SK-N-SH (cell line): ENCODE measurements at regions not wholly inside any gene's neighbourhood (a gene's known extent, or its start where the extent isn't known, plus 50 kb on each side); places are given as distances from the start of the nearest gene placed in this dataset.

Experiments
- CTCF ChIA-PET: fragments of 300-600, 350-600 bp; formaldehyde crosslinking; extraction: SDS; loops from one replicate; lab custom pipeline; 2021; lab: Yijun Ruan, JAX
- POLR2A ChIA-PET: fragments of 350-600 bp; sonication (Branson Sonifier 250); formaldehyde crosslinking; extraction: SDS; loops from one replicate; lab custom pipeline; 2020; ENCODE audit warnings: antibody characterized with exemption, inconsistent platforms; lab: Yijun Ruan, JAX
- DNase-seq: peaks from one replicate; pipeline ENCODE4 v3.0.0; 2012
- H2AFZ ChIP-seq: fragments of 200-600 bp; sonication (generic); 2 replicates; pipeline ENCODE4 v1.8.1; 2016; ENCODE audit warnings: antibody characterized with exemption, mild to moderate bottlenecking, low read depth
- H3F3A ChIP-seq: fragments of 200-600 bp; sonication (generic); replicated peaks from 2 replicates; pipeline ENCODE3; 2016; ENCODE audit warnings: antibody characterized with exemption, mild to moderate bottlenecking; ENCODE audit not compliant: insufficient read depth
- H3K27ac ChIP-seq, 2 experiments: fragments of 200-500 bp in 1 of 2; fragments of 200-600 bp in 1 of 2; sonication (Bioruptor generic) in 1 of 2; sonication (generic), shearing (Covaris generic) in 1 of 2; 2 replicates each; pipeline versions ENCODE4 v1.5.1 to v1.6.1; 2014 to 2016; ENCODE audit warnings: low read depth in 2 of 2, inconsistent platforms in 1 of 2, low read length in 1 of 2, mild to moderate bottlenecking in 1 of 2, mixed read lengths in 1 of 2
- H3K27me3 ChIP-seq: fragments of 200-600 bp; sonication (generic), shearing (Covaris generic); 2 replicates; pipeline ENCODE4 v1.6.1; 2016; ENCODE audit warnings: mixed run types; ENCODE audit not compliant: insufficient read depth
- H3K36me3 ChIP-seq, 2 experiments: fragments of 200-500 bp in 1 of 2; fragments of 200-600 bp in 1 of 2; sonication (Bioruptor generic) in 1 of 2; sonication (generic) in 1 of 2; replicated peaks in 1 of 2; 2 replicates each; pipeline versions ENCODE3 to v1.5.1; 2014 to 2016; ENCODE audit warnings: low read length in 1 of 2, mild to moderate bottlenecking in 1 of 2; ENCODE audit not compliant: insufficient read depth in 2 of 2, control insufficient read depth in 1 of 2
- H3K4me1 ChIP-seq, 2 experiments: fragments of 200-500 bp in 1 of 2; fragments of 200-600 bp in 1 of 2; sonication (Bioruptor generic) in 1 of 2; sonication (generic), shearing (Covaris generic) in 1 of 2; 2 replicates each; pipeline versions ENCODE4 v1.5.1 to v1.6.1; 2014 to 2016; ENCODE audit warnings: low read depth in 1 of 2, low read length in 1 of 2, mixed run types in 1 of 2; ENCODE audit not compliant: insufficient read depth in 2 of 2, control insufficient read depth in 1 of 2
- H3K4me2 ChIP-seq: fragments of 200-600 bp; sonication (generic), shearing (Covaris generic); 2 replicates; pipeline ENCODE4 v1.6.1; 2017; ENCODE audit warnings: mixed run types
- H3K4me3 ChIP-seq, 2 experiments: fragments of 200-500 bp in 1 of 2; fragments of 200-600 bp in 1 of 2; sonication (Bioruptor generic) in 1 of 2; sonication (generic), shearing (Covaris generic) in 1 of 2; 2 replicates each; pipeline versions ENCODE4 v1.5.1 to v1.8.1; 2014 to 2016; ENCODE audit warnings: low read depth in 2 of 2, inconsistent platforms in 1 of 2, low read length in 1 of 2, mild to moderate bottlenecking in 1 of 2, mixed read lengths in 1 of 2, moderate library complexity in 1 of 2
- H3K79me2 ChIP-seq: fragments of 200-600 bp; sonication (generic); 2 replicates; pipeline ENCODE4 v1.8.1; 2017; ENCODE audit warnings: mild to moderate bottlenecking; ENCODE audit not compliant: insufficient read depth
- H3K9ac ChIP-seq: fragments of 200-600 bp; sonication (generic); 2 replicates; pipeline ENCODE4 v1.6.1; 2017; ENCODE audit warnings: mixed run types
- H3K9me2 ChIP-seq: fragments of 200-600 bp; sonication (generic); 2 replicates; pipeline ENCODE4 v1.6.1; 2017; ENCODE audit warnings: mixed run types
- H3K9me3 ChIP-seq: fragments of 200-600 bp; sonication (generic); 2 replicates; pipeline ENCODE4 v1.6.1; 2017; ENCODE audit warnings: mixed run types, mild to moderate bottlenecking, moderate library complexity
- H4K20me1 ChIP-seq: fragments of 200-600 bp; sonication (generic); 2 replicates; pipeline ENCODE4 v1.6.1; 2017; ENCODE audit warnings: mild to moderate bottlenecking, mixed run types; ENCODE audit not compliant: insufficient read depth
- CHD2 ChIP-seq: fragments of 150-350 bp; IDR thresholded peaks from 2 replicates; pipeline ENCODE4 v1.6.1; 2018; ENCODE audit warnings: low read length; ENCODE audit not compliant: partially characterized antibody
- EP300 ChIP-seq, 2 experiments: IDR thresholded peaks; 2 replicates each; pipeline versions ENCODE4 v1.4.0 to v1.6.1; 2012; ENCODE audit warnings: borderline replicate concordance in 1 of 2, low read depth in 1 of 2, low read length in 1 of 2
- EZH2phosphoT487 ChIP-seq: fragments of 200-600 bp; sonication (generic); IDR thresholded peaks from 2 replicates; pipeline ENCODE4 v1.6.1; 2017; ENCODE audit warnings: low read depth, mixed run types, mild to moderate bottlenecking, antibody characterized with exemption, moderate library complexity, borderline replicate concordance
- FOXJ3 ChIP-seq: sonication (generic); formaldehyde crosslinking; IDR thresholded peaks from 2 replicates; pipeline ENCODE4 v1.5.1; 2020; ENCODE audit warnings: mild to moderate bottlenecking, missing genetic modification reagents
- FOXM1 ChIP-seq: IDR thresholded peaks from 2 replicates; pipeline ENCODE4 v1.4.0; 2012; ENCODE audit warnings: low read depth, mild to moderate bottlenecking
- GATA2 ChIP-seq: sonication (generic); formaldehyde crosslinking; IDR thresholded peaks from 2 replicates; pipeline ENCODE4 v1.5.0; 2020; ENCODE audit warnings: mild to moderate bottlenecking, missing genetic modification reagents
- MEF2A ChIP-seq: IDR thresholded peaks from 2 replicates; pipeline ENCODE4 v1.4.0; 2012; ENCODE audit warnings: low read depth, borderline replicate concordance
- NRF1 ChIP-seq: IDR thresholded peaks from 2 replicates; pipeline ENCODE4 v1.6.1; 2012; ENCODE audit warnings: low read depth, mild to moderate bottlenecking, low read length
- POLR2AphosphoS5 ChIP-seq: IDR thresholded peaks from 2 replicates; pipeline ENCODE4 v1.6.1; 2012; ENCODE audit warnings: low read depth, low read length
- RAD21 ChIP-seq: IDR thresholded peaks from 2 replicates; pipeline ENCODE4 v1.6.1; 2012; ENCODE audit warnings: mild to moderate bottlenecking, low read length
- RCOR1 ChIP-seq: fragments of 150-350 bp; IDR thresholded peaks from 2 replicates; pipeline ENCODE4 v1.6.1; 2017; ENCODE audit warnings: antibody characterized with exemption, low read length
- RXRA ChIP-seq: IDR thresholded peaks from 2 replicates; pipeline ENCODE4 v1.4.0; 2012; ENCODE audit warnings: low read depth, mild to moderate bottlenecking, borderline replicate concordance
- SIN3A ChIP-seq: IDR thresholded peaks from 2 replicates; pipeline ENCODE4 v1.6.1; 2012; ENCODE audit warnings: low read depth, mild to moderate bottlenecking, low read length, moderate library complexity, borderline replicate concordance
- TAF1 ChIP-seq: IDR thresholded peaks from 2 replicates; pipeline ENCODE4 v1.6.1; 2012; ENCODE audit warnings: low read depth, mild to moderate bottlenecking, low read length, moderate library complexity, borderline replicate concordance
- TEAD4 ChIP-seq: IDR thresholded peaks from 2 replicates; pipeline ENCODE4 v1.4.0; 2012; ENCODE audit warnings: mild to moderate bottlenecking, borderline replicate concordance; ENCODE audit not compliant: insufficient read depth
- YY1 ChIP-seq: IDR thresholded peaks from 2 replicates; pipeline ENCODE4 v1.4.0; 2012; ENCODE audit warnings: low read depth, mild to moderate bottlenecking
- WGBS: methylation state at CpG from one replicate; pipeline ENCODE4 v1.1.6; 2017; ENCODE audit warnings: low lambda C conversion rate; 5-methylcytosine and 5-hydroxymethylcytosine counted together
- TF ChIP-seq, protein P1 (sequence below): IDR thresholded peaks from 2 replicates; pipeline ENCODE4 v1.4.0; 2012; ENCODE audit warnings: low read depth
- TF ChIP-seq, protein P2 (sequence below): IDR thresholded peaks from 2 replicates; pipeline ENCODE4 v1.4.0; 2012; ENCODE audit warnings: low read depth, borderline replicate concordance
- TF ChIP-seq, protein P3 (sequence below): IDR thresholded peaks from 2 replicates; pipeline ENCODE4 v1.6.1; 2012; ENCODE audit warnings: mild to moderate bottlenecking, low read depth, low read length, moderate library complexity
- TF ChIP-seq, protein P4 (sequence below): fragments of 150-350 bp; IDR thresholded peaks from 2 replicates; pipeline ENCODE4 v1.6.1; 2017; ENCODE audit warnings: antibody characterized with exemption, low read length, low read depth, borderline replicate concordance
- TF ChIP-seq, protein P5 (sequence below): fragments of 150-350 bp; IDR thresholded peaks from 2 replicates; pipeline ENCODE4 v1.6.1; 2016; ENCODE audit warnings: mild to moderate bottlenecking, low read depth, low read length

DNA sequence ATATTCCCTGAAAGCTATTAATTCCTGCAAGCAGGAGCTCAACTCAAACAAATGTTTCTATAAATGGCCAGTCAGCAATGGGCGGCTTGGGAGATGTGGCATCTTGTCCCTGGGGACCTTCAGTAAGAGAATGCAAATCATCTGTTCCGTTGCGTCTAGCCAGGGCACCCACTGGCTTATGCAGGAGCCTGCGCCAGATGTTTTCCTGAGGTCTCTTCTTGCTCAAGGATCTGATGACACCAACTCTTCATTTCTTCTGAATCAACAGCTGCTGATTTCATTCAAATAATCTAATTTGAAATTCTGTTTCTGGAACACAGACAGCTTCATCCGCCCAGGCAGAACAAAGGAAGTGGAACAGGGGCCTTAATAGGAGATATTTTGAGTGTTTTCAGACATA is 70.0 kb upstream of the AJAP1 start:
- Histone ChIP-seq H3K9me2 (no peaks in the 10 kb centered on the region), H3F3A (no peaks in the 10 kb centered on the region), H3K27ac (no peak overlapping the region), H3K9me3 (no peaks in the 10 kb centered on the region), H3K4me1 (no peaks in the 10 kb centered on the region; a peak in 1 of 4 replicates), H3K9ac (no peak overlapping the region), H2AFZ (no peak overlapping the region), H3K4me2 (no peak overlapping the region), H3K4me3 (no peak overlapping the region), H3K27me3 (no peaks in the 10 kb centered on the region), H4K20me1 (no peaks in the 10 kb centered on the region), H3K79me2 (no peaks in the 10 kb centered on the region), H3K36me3 (no peaks in the 10 kb centered on the region)
- DNase-seq = no peak
- POLR2A ChIA-PET = no interaction called here
- 42% methylated on average over 5 of the region's 5 CpGs for WGBS
- CTCF ChIA-PET = interaction anchor here (0.8 to 2.3 kb wide), 3 partner anchors 10 to 67 kb away, joined by 3 to 7 read pairs (median 3); no protein-coding TSS in a partner anchor
- no peak for TF ChIP-seq EP300 (IDR thresholded peaks at IDR 0.05; ENCODE audit: borderline replicate concordance in 1 of 2, low read depth in 1 of 2, low read length in 1 of 2)
- TF ChIP-seq, protein P1, sequence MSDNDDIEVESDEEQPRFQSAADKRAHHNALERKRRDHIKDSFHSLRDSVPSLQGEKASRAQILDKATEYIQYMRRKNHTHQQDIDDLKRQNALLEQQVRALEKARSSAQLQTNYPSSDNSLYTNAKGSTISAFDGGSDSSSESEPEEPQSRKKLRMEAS = no peak
- TF ChIP-seq CHD2 = no peak
- no peak for TF ChIP-seq POLR2AphosphoS5
- no peak for TF ChIP-seq TEAD4
- TF ChIP-seq SIN3A = no peak
- no peak for TF ChIP-seq TAF1
- TF ChIP-seq EZH2phosphoT487 = no peak
- no peak for TF ChIP-seq GATA2 (CRISPR knock-in tag)
- TF ChIP-seq, protein P2, sequence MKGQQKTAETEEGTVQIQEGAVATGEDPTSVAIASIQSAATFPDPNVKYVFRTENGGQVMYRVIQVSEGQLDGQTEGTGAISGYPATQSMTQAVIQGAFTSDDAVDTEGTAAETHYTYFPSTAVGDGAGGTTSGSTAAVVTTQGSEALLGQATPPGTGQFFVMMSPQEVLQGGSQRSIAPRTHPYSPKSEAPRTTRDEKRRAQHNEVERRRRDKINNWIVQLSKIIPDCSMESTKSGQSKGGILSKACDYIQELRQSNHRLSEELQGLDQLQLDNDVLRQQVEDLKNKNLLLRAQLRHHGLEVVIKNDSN = no peak
- TF ChIP-seq YY1 = no peak
- no peak for TF ChIP-seq RAD21
- no peak for TF ChIP-seq RXRA
- no peak for TF ChIP-seq NRF1
- no peak for TF ChIP-seq FOXJ3

DNA sequence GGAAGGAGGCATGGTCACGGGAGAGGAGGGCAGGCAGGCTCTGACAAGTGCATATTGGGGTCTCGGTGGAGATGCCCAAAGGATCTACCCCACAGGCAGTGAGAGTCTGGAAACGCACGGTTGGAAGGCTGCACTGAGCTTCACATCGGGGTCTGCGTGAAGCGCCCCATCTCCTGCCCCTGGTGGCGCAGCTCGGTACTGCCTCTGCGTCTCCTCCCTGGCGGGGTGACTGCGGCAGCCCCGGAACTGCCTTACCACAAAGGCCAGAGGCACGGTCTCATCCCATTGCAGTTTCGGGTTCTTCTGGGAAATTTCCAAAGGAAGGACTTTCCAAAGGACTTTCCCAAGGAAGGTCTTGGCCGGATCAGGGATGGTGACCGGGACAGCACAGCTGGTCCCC is 69.2 kb upstream of the AJAP1 start:
- H2AFZ ChIP-seq = no peak overlapping the region
- peak; percentile 50 for DNase-seq
- 54% methylated on average over 10 of the region's 17 CpGs for WGBS
- H3K9me3 ChIP-seq = no peaks in the 10 kb centered on the region
- no peak overlapping the region for H3K9ac ChIP-seq
- TF ChIP-seq, protein P3, sequence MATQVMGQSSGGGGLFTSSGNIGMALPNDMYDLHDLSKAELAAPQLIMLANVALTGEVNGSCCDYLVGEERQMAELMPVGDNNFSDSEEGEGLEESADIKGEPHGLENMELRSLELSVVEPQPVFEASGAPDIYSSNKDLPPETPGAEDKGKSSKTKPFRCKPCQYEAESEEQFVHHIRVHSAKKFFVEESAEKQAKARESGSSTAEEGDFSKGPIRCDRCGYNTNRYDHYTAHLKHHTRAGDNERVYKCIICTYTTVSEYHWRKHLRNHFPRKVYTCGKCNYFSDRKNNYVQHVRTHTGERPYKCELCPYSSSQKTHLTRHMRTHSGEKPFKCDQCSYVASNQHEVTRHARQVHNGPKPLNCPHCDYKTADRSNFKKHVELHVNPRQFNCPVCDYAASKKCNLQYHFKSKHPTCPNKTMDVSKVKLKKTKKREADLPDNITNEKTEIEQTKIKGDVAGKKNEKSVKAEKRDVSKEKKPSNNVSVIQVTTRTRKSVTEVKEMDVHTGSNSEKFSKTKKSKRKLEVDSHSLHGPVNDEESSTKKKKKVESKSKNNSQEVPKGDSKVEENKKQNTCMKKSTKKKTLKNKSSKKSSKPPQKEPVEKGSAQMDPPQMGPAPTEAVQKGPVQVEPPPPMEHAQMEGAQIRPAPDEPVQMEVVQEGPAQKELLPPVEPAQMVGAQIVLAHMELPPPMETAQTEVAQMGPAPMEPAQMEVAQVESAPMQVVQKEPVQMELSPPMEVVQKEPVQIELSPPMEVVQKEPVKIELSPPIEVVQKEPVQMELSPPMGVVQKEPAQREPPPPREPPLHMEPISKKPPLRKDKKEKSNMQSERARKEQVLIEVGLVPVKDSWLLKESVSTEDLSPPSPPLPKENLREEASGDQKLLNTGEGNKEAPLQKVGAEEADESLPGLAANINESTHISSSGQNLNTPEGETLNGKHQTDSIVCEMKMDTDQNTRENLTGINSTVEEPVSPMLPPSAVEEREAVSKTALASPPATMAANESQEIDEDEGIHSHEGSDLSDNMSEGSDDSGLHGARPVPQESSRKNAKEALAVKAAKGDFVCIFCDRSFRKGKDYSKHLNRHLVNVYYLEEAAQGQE = no peak
- TF ChIP-seq FOXJ3 (no peak), RCOR1 (no peak), NRF1 (no peak), MEF2A (no peak), FOXM1 (no peak), EZH2phosphoT487 (no peak), TAF1 (no peak)
- TF ChIP-seq, protein P4, sequence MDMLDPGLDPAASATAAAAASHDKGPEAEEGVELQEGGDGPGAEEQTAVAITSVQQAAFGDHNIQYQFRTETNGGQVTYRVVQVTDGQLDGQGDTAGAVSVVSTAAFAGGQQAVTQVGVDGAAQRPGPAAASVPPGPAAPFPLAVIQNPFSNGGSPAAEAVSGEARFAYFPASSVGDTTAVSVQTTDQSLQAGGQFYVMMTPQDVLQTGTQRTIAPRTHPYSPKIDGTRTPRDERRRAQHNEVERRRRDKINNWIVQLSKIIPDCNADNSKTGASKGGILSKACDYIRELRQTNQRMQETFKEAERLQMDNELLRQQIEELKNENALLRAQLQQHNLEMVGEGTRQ = no peak
- TF ChIP-seq, protein P5, sequence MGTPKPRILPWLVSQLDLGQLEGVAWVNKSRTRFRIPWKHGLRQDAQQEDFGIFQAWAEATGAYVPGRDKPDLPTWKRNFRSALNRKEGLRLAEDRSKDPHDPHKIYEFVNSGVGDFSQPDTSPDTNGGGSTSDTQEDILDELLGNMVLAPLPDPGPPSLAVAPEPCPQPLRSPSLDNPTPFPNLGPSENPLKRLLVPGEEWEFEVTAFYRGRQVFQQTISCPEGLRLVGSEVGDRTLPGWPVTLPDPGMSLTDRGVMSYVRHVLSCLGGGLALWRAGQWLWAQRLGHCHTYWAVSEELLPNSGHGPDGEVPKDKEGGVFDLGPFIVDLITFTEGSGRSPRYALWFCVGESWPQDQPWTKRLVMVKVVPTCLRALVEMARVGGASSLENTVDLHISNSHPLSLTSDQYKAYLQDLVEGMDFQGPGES = no peak
- H3K9me2 ChIP-seq = no peaks in the 10 kb centered on the region
- CTCF ChIA-PET = interaction anchor here (0.8 to 2.3 kb wide), 4 partner anchors 9 to 67 kb away, joined by 3 to 7 read pairs (median 4); no protein-coding TSS in a partner anchor
- H4K20me1 ChIP-seq = no peaks in the 10 kb centered on the region
- H3K4me3 ChIP-seq = no peak overlapping the region
- POLR2A ChIA-PET = no interaction called here
- H3K4me1 ChIP-seq = no peaks in the 10 kb centered on the region; a peak in 1 of 4 replicates
- no peaks in the 10 kb centered on the region for H3K36me3 ChIP-seq
- no peaks in the 10 kb centered on the region for H3F3A ChIP-seq
- H3K27ac ChIP-seq = no peak overlapping the region
- no peaks in the 10 kb centered on the region for H3K79me2 ChIP-seq
- H3K4me2 ChIP-seq = no peak overlapping the region
- H3K27me3 ChIP-seq = no peaks in the 10 kb centered on the region
